ENCODE measurements at regions not wholly inside any gene's neighbourhood (a gene's known extent, or its start where the extent isn't known, plus 50 kb on each side); places are given as distances from the start of the nearest gene placed in this dataset.
A peak's percentile ranks its signal among the peaks of the same experiment; 100 is the strongest.

GRCh38 chr13:62250501-62251201 lies 835.0 kb upstream of the PCDH20 start:
- no peak overlapping the region for H3K27ac ChIP-seq

GRCh38 chr13:62246581-62246980 lies 830.9 kb upstream of the PCDH20 start:
- H3K27ac ChIP-seq, result no peak overlapping the region
- TF ChIP-seq ZFX (IDR thresholded peaks at IDR 0.05; ENCODE audit: borderline replicate concordance) (no peak), CTCF (IDR thresholded peaks at IDR 0.05) (no peak)

More at GRCh38 chr13:62250501-62251201, 835.0 kb upstream of the PCDH20 start:
- TF ChIP-seq ZFX (IDR thresholded peaks at IDR 0.05; ENCODE audit: borderline replicate concordance) (no peak), CTCF (IDR thresholded peaks at IDR 0.05) (no peak)

- peak overlapping the region; percentile 32 for H3K27ac ChIP-seq
- TF ChIP-seq ZFX (IDR thresholded peaks at IDR 0.05; ENCODE audit: borderline replicate concordance) (no peak), CTCF (IDR thresholded peaks at IDR 0.05) (no peak)
Measured at GRCh38 chr13:62243106-62243505, 827.5 kb upstream of the PCDH20 start.

GRCh38 chr13:62234780-62235440 lies 819.3 kb upstream of the PCDH20 start:
- TF ChIP-seq CTCF (IDR thresholded peaks at IDR 0.05) (no peak), ZFX (IDR thresholded peaks at IDR 0.05; ENCODE audit: borderline replicate concordance) (no peak)
- H3K27ac ChIP-seq, result no peak overlapping the region

- H3K27ac ChIP-seq, result no peak overlapping the region
- TF ChIP-seq CTCF (IDR thresholded peaks at IDR 0.05) (no peak), ZFX (IDR thresholded peaks at IDR 0.05; ENCODE audit: borderline replicate concordance) (no peak)
Measured at GRCh38 chr13:62210951-62211350, 795.3 kb upstream of the PCDH20 start.

- H3K27ac ChIP-seq, result no peak overlapping the region
- TF ChIP-seq CTCF (IDR thresholded peaks at IDR 0.05), result no peak
- no peak for TF ChIP-seq ZFX (IDR thresholded peaks at IDR 0.05; ENCODE audit: borderline replicate concordance)
Measured at GRCh38 chr13:62209529-62209928, 793.9 kb upstream of the PCDH20 start.

GRCh38 chr13:62207388-62207787 lies 791.7 kb upstream of the PCDH20 start:
- TF ChIP-seq ZFX (IDR thresholded peaks at IDR 0.05; ENCODE audit: borderline replicate concordance), result no peak
- no peak for TF ChIP-seq CTCF (IDR thresholded peaks at IDR 0.05)
- no peak overlapping the region for H3K27ac ChIP-seq

Measured in 22Rv1 (cell line).